ENCODE measurements at regions not wholly inside any gene's neighbourhood (a gene's known extent, or its start where the extent isn't known, plus 50 kb on each side); places are given as distances from the start of the nearest gene placed in this dataset.

DNA sequence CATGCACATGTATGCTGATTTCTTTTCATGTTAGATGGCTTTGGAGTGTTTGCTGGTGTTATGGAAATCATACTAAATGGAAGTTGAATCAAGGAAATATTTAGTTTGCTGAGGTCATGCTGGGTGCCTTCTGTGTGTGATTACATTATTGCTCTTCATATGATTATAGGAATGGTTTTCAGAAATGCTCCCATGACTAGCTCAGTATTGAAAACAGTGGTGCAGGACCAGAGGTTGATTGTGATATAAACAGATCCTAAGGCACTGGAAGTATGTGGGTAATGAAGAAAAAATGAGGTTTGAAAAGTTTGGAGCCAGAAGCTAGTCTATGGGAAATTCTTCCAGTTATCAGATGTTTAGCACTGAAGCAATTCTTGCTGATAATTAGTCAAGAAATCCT lies 693.1 kb downstream of the UTRN start:
- TF ChIP-seq, protein P1, sequence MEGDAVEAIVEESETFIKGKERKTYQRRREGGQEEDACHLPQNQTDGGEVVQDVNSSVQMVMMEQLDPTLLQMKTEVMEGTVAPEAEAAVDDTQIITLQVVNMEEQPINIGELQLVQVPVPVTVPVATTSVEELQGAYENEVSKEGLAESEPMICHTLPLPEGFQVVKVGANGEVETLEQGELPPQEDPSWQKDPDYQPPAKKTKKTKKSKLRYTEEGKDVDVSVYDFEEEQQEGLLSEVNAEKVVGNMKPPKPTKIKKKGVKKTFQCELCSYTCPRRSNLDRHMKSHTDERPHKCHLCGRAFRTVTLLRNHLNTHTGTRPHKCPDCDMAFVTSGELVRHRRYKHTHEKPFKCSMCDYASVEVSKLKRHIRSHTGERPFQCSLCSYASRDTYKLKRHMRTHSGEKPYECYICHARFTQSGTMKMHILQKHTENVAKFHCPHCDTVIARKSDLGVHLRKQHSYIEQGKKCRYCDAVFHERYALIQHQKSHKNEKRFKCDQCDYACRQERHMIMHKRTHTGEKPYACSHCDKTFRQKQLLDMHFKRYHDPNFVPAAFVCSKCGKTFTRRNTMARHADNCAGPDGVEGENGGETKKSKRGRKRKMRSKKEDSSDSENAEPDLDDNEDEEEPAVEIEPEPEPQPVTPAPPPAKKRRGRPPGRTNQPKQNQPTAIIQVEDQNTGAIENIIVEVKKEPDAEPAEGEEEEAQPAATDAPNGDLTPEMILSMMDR (IDR thresholded peaks at IDR 0.05) = no peak
- TF ChIP-seq ZFX (IDR thresholded peaks at IDR 0.05; ENCODE audit: borderline replicate concordance) = no peak
- H3K27ac ChIP-seq = peak overlapping the region; percentile 48

DNA sequence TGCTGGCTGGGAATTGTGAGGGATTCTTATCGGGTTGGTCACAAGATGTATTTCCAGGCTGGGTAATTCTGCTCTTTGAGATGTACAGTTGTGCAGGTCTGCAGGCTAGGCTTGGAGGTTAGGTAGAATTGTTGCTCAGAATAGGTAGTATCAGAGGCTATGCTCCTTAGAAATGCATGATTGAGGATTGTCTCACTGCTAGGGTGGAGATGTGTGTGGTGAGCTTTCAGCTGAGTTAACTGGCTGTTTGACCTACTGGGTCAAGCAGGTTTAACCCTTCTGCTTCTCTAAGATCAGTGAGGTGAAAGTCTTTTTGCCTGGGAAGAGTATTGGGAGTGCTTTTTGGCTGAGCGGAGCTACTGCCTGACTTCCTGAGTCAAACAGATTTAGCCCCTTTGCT lies 701.1 kb downstream of the UTRN start:
- no peak overlapping the region for H3K27ac ChIP-seq
- TF ChIP-seq, protein P1 (IDR thresholded peaks at IDR 0.05) = no peak
- TF ChIP-seq ZFX (IDR thresholded peaks at IDR 0.05; ENCODE audit: borderline replicate concordance) = no peak

DNA sequence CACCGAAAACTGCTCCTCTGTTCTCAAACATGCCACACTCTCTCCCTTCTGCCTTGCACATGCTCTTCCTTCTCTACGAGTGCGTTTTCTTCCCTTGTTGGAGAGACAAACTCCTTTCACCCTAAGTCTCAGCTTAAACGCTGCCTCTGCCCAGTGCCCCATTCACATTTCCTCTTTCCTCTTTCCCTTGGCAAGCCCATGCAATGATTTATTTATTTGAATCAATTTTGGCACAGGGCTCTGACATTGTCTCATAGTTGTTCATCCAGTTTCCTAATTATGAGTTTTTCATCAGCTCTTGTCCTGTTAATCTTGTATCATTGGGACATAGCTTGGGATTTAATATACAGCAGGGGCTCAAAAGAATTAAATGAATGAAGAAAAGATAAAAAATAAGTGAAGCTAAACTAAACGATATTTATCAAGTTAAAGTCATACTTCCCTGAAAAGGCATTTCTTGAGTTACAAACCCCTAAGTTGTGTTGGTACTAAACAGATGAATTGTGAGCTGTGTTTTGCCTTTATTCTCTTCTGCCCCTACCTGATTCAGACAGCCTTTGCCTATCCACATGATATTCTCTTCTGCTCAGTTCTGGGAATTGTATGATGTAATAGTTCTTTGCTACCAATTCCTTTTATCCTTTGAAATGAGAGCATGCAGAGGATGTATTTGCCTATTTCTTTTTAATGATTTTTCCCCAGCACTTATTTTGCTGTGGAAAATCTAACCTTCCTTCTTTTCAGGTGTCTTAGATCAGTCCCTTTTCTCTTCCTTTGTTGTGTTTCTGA lies 704.4 kb downstream of the UTRN start:
- no peak overlapping the region for H3K27ac ChIP-seq
- TF ChIP-seq, protein P1 (IDR thresholded peaks at IDR 0.05) = no peak
- TF ChIP-seq ZFX (IDR thresholded peaks at IDR 0.05; ENCODE audit: borderline replicate concordance) = no peak

GRCh38 chr6:144990784-144991183 lies 705.6 kb downstream of the UTRN start:
- H3K27ac ChIP-seq = no peak overlapping the region
- TF ChIP-seq, protein P1 (IDR thresholded peaks at IDR 0.05) = no peak
- TF ChIP-seq ZFX (IDR thresholded peaks at IDR 0.05; ENCODE audit: borderline replicate concordance) = no peak

DNA sequence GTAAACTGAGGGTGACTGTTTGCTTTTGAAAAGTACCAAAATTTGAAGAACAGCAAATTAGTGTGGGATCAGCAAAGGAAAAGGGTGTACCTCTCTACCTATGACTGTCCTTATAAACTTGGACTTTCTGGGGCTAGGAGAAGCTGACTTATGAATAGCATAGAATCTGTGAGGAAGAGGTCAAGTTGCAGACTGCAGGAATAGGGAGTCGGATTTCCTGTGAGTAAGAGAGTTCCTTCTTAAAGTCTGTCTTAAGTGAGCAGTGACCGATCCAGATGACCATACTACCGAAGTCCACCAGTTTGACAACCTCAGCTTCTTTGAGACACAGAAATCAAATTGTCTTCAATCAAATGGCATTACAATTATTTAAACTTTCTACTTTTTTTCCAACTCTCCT lies 708.7 kb downstream of the UTRN start:
- no peak overlapping the region for H3K27ac ChIP-seq
- no peak for TF ChIP-seq ZFX (IDR thresholded peaks at IDR 0.05; ENCODE audit: borderline replicate concordance)
- TF ChIP-seq, protein P1 (IDR thresholded peaks at IDR 0.05) = no peak

- TF ChIP-seq, protein P1 (IDR thresholded peaks at IDR 0.05) = no peak
- TF ChIP-seq ZFX (IDR thresholded peaks at IDR 0.05; ENCODE audit: borderline replicate concordance) = no peak
Observed at GRCh38 chr6:144997996-144998395, 712.9 kb downstream of the UTRN start.

DNA sequence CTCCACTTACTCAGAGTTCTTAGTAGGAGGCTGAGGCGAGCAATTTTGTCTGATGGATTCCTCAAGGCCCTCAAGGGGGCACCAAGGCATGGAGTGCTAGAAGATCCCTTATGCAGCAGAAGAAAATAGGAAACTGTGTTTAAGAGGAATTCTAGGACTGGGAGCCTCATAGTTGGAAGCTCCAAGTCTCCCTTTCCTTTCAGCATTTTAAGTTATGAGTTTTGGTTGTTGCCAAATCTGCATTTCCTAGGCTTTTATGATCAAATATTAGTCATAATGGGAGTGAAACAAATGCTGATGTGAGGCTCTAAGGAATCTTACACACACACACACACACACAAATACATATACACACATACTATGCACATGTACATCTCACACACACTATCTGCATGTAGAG lies 714.0 kb downstream of the UTRN start:
- H3K27ac ChIP-seq = no peak overlapping the region
- TF ChIP-seq ZFX (IDR thresholded peaks at IDR 0.05; ENCODE audit: borderline replicate concordance) = no peak
- TF ChIP-seq, protein P1 (IDR thresholded peaks at IDR 0.05) = no peak

More at GRCh38 chr6:144997996-144998395, 712.9 kb downstream of the UTRN start:
- H3K27ac ChIP-seq = no peak overlapping the region

Data from 22Rv1 (cell line).